COLO668 (cell line): ENCODE measurements at regions not wholly inside any gene's neighbourhood (a gene's known extent, or its start where the extent isn't known, plus 50 kb on each side); places are given as distances from the start of the nearest gene placed in this dataset.

ENCODE experiments used
- DNase-seq: peaks from one replicate; lab custom pipeline; 2025; ENCODE audit not compliant: unreplicated experiment; lab: John Stamatoyannopoulos, UW

DNA sequence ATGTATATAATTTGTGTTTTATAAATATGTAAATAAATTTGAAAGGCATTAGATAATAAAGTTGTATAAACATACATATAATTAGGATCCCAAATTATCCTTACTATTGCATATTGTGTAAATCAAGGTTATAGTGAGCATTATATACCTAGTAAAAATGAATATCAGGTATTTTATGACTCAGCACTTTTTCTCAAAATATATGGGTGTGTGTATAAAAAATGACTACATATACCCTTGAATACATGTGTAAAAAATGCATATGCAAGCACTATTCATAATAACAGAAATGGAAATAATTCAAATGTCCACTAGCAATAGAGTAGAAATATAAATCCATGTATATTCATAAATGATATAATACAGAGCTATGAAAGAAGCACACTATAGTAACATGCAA, 870.9 kb upstream of the CNTNAP5 start:
- DNase-seq = no peak

DNA sequence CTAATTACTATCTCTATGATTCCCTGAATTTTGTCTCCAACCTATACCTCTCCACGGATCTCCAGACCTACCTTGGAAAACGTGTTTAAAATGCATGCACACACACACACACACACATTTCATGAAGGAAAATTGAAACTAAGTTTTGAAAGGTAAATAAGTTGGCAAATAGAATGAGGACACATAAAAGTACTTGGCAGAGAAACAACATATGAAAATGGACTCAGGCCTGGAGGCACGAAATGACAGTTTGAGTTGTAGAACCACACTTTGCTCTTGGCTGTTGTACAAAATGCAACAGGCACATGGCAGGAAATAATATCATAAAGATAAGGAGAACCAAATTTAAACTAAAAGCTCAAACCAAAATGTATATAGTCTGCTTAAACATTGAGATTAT, 868.1 kb upstream of the CNTNAP5 start:
- no peak for DNase-seq

DNA sequence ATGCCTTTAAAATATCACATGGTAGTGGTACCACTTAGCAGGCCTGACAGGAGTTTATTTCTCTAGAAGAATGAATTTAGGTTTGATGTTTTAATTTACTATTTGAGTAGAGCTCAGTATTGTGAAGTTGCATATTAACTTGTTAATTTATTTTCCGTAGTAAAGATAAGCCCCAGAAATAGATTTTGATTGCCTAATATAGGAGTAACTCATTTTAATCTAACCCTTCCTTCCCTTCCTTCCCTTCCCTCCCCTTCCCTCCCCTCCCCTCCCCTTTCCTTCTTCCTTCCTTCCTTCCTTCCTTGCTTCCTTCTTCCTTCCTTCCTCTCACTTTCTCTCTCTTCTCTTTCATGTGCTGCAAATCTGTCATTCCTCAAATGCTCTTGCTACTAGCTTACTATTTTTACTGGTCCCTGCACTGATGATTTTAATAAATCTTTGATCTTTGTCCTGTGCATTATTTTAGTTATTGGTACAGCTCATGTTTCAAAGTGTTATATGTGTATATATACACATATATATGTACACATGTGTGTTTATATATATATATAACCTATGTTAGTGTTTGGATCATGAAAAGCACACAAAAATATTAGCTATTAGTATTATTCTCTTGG, 862.6 kb upstream of the CNTNAP5 start:
- no peak for DNase-seq

DNA sequence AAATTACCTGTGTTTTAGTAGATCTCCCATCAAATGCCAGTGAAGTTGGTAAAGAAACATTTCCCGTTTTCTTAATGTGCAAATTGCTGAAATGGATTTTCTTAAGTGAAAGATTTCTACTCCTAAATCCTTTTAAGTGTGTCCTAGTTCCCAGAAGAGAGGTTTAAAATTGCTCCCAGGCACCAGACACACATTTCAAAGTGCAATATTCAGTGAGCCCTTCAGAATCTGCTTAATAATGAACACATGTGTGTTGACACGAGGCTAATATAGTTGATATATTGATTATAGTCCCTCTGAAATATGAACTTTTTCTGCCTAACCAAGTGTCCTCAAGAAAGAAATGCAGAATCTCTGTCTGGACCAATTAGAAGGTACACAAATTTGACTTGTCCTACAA, 861.7 kb upstream of the CNTNAP5 start:
- no peak for DNase-seq

DNA sequence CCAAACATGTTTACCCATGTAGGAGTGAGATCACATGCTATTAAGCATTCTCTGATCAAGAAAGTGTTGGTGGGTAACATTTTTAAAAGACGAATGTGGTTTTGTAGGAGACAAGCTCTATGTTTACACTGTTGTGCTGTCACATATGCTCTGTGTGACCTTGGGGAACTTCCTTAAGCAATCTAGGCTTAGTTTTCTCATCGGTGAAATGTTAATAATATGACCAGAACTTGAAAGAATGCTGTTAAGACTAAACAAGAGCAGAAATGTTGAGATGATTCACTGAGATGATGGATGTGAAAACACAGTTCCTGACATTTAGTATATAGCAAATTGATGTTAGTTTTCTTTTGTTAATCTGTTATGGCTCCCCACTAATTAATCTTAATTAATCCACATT, 860.9 kb upstream of the CNTNAP5 start:
- no peak for DNase-seq

DNA sequence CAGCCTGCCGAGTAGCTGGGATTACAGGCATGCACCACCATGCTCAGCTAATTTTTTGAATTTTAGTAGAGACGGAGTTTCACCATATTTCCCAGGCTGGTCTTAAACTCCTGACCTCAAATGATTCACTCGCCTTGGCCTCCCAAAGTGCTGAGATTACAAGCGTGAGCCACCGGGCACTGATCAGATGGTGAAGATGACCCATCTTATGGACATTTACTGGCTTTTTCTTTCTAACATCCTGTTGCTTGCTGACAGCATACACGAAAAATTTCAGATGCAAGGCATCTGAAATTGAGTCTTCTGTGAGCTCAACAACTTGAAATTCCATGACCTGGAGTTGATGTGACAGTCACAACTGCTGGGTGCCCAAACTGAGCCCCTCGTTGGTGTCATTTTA, 859.5 kb upstream of the CNTNAP5 start:
- no peak for DNase-seq

DNA sequence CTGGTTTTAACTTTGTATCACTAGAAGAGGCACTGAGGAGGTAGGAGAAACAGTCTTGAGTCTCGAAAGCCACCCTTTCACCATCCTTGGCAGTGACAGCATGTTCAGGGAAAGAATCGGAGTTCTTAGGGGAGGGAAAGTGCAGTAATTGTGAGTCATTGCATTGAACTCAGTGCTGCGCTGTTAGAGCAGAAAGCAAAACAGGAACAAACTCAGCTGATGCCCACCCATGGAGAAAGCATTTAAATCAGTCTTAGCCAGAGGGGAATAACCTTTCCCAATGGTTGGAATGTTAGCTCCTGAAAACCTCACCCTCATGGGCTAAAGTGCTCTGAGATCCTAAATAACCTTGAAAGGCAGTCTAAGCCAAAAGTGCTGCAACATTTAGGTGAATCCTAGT, 845.6 kb upstream of the CNTNAP5 start:
- DNase-seq = no peak

DNA sequence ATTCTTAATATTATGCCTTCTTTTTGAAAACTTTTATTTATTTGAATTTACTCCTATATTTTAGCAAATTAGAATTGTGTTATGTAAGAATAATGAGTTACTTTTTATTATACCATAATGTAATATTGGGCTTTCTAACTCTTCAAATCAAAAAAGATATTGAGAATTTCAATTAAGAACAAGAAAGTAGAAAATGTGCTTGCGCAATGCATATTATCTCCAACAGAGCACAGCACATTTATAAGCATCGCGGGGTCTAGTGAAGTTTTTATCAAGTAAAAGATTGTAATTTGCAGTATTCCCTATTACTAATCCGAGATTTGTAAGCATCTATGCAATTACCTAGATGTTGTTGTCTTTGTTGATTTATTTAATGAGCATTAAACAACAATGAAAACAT, 829.1 kb upstream of the CNTNAP5 start:
- no peak for DNase-seq

DNA sequence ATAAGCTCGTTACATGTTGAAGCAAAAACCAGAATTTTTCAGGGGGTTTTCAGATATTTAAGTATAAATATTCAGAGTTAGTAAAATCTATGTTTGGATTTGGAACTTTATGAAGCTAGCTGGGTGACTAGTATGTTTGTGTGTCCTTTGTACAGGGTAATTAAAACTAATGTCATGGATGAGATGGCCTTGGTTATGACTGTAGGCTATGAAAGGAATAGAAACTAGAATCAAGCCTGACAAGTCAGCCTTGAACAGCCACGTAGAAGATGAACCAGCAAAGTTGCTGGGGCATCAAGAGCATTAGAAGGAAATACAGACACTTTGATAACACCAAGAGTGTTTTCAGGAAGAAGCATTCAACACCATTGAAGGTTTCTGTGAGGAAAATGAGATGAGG, 825.1 kb upstream of the CNTNAP5 start:
- DNase-seq = no peak

DNA sequence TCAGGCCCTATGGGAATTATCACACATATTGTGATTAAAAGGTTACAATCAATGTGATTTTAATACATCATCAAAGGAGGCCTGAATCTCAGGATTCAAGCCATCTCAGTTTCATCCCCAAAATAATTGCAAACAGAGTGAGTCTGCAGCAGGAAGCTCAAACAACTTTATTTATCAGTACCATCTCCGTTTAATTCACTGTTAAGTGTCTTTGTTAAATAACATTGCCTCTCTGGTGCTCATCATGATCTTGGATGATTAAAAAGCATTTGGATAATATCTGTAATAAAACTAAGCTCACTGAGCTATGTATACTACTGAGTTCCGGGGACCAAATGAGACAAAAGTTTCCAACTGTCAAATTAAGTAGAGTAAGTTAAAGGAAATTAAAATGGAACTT, 817.8 kb upstream of the CNTNAP5 start:
- DNase-seq = no peak

DNA sequence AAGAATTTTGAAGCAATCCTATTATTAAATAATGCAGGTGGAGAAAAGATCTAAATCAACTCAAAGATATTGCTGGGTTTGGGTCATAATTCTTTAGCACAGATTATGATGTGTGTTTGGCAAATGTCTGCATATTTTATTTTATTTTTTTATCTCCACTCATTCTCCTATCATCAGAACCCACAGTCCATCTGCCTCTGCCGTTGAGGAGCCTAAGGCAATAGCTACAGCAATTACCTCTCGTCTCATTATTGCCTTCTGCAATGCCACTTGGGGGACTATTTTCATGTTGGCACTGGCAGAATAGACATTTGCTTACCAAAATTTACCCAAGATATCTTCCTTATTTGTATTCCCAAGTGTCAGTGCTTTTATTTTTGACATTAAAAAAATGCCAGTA, 815.9 kb upstream of the CNTNAP5 start:
- no peak for DNase-seq

DNA sequence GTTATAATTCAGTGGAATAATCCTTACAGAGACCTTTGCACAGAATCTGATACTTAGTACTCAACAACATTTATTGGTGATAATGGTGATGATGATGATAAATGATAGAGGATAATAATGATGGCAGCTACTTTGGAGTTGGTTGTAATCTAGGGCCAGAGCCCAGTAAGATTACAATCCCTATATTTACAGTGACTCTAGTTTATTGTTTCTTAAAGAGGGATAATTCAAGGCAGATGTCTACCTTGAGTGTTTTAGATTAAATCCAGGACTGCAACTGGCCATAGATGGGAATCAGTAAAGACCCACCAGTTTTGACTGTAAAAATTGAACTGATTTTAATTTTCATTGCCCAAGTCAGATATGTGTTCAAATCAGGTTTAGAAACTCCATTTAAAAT, 813.9 kb upstream of the CNTNAP5 start:
- DNase-seq = no peak

DNA sequence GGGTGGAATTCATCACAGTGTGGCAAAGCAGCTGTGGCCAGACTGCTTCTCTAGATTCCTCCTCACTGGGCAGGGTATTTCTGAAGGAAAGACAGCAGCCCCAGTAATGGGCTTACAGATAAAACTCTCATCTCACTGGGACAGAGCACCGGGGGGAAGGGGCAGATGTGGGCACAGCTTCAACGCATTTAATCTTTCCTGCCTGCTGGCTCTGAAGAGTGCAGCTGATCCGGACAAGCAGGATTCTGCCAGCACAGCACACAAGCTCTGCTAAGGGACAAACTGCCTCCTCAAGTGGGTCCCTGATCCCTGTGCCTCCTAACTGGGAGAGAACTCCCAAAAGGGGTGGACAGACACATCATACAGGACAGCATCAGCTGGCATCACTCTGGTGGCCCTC, 779.9 kb upstream of the CNTNAP5 start:
- no peak for DNase-seq

DNA sequence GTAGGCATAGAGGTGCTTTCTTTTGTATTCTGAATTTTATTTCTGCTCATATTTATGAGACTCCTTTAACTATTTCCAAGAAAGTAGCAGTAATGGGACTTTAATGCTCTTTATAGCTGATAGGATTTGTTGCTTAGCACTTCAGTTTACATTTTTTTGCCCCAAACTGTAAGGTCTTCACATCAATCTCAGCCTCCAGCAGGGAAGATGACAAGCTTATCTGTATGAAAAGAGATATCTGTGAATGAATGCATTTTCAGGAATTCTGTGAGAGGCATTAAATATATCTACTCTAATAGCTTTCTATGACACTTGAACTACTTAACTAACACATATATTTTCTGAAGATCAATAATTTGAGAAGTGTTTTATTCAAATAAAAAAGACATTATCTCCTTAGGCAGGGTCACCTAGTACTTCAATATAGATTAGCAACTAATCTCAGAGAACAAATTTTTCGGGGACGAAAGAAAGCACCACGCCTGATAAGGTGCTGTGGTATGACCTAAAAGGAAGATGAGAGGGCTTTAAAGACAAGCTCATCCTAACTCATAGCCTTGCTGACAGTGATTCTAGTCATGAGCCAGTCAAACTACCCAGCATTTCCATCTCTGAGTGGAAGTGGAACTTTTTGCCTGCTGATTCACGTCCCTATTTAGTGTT, 766.1 kb upstream of the CNTNAP5 start:
- DNase-seq = no peak

DNA sequence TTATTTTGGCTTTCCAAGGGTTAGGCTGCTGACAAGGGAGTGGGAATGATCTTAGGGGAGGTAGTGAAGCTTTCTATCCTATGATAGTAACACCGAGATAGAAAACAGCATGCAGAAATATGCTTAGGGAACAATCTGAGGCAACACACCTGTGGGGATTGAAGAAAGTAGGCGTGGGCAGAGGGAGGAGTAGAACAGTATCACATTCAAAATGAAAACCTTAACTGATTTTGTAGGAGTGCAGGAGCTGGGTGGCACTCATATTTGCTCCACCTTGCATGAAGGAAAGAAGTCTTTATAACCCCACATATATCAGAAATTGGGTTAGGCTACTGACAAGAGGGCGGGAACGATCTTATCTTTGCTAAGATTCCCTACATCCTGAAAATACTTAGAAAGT, 762.2 kb upstream of the CNTNAP5 start:
- no peak for DNase-seq

DNA sequence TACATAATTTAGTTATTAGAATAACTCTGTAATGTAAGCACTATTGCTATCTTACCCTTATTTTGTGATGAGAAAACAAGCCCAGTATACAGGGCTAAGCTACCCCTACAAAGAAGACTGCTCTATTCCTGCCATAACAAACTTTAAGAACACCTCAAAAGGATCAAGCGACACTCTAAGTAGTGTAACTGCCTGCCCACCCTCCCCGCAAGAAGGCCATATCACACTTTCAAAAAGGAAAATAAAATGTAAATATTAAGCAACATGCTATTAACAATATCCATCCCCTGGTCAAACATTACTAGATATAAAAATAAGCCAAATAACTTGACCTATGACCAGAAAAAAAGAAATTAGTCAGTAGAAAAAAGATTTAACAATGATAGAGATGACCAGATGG, 741.7 kb upstream of the CNTNAP5 start:
- DNase-seq = no peak

DNA sequence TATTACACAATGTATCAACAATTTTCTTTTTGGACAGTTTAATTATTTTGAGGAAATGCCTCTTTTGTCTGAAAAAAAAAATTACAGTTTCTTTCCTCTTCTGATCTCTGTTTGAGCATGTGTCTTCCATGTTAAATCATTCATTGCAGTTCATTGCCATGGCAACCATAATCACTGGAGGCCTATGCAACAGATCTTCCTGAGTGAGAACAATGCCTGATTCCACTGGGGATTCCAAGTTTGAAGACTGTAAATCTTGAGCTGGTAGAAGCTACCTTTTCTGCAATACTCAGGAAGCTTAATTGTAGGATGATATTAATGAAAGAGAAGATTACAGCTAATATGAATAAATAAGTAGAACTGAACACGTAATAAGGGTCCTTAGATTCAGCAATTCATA, 721.4 kb upstream of the CNTNAP5 start:
- DNase-seq = no peak
